Hematopoietic multipotent progenitor cell treated with erythropoietin and hydrocortisone succinate and interleukin-3 and kit ligand, for 15 days (in vitro differentiated cells): ENCODE measurements at regions not wholly inside any gene's neighbourhood (a gene's known extent, or its start where the extent isn't known, plus 50 kb on each side); places are given as distances from the start of the nearest gene placed in this dataset.

Source experiments
- DNase-seq: peaks from one replicate; pipeline ENCODE4 v3.0.0-alpha.2; 2015; ENCODE audit warnings: low spot score

DNA sequence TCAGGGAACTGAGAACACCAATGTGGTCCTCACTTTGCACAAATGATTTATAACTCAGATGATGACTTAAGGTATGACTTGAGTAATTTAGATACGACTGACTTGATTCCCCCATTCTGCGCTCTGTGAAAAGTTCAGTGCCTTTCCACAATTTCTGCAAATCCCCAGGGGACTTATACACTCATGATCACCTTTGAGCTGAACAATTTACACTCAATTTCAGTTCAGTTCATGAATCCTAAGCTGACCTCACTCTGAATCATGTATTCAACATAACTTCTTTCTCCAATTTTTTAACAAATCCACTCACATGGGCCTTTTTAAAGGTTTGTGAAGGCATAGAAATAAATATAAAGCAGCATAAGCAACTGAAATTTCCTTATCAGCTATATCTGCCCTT is 274.2 kb downstream of the FAM76B start:
- DNase-seq, result no peak

DNA sequence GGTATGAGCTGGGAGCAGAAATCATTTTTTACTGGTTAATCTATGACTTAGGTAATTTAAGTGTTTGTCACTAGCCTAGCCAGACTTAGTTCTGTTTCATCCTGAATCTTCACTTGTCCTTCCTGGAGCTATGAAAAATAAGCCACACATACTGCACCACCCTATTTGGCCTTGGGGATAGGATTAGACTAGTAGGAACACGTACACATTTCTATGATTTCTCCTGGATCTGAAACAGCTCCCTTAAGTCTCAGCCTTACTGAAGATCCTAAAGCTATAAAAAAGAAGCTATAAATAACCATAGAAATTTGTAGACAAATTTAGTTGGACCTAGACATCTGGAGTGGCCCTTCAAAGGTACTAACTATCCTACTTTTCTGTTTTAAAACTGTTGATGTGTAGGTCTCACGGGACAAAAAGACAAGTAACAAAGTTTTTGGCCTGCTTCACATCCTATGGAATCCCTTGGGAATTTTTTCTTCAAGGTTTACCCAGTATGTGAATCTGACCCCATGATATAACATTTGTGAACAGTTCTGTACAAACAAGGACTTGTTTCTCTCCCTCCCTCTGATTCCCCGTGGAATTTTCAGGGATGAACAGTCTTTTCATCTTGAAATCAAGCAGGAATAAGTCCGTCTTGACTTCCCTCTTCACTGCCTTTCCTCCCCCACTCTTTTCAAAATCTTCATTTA is 275.0 kb downstream of the FAM76B start:
- DNase-seq, result no peak

DNA sequence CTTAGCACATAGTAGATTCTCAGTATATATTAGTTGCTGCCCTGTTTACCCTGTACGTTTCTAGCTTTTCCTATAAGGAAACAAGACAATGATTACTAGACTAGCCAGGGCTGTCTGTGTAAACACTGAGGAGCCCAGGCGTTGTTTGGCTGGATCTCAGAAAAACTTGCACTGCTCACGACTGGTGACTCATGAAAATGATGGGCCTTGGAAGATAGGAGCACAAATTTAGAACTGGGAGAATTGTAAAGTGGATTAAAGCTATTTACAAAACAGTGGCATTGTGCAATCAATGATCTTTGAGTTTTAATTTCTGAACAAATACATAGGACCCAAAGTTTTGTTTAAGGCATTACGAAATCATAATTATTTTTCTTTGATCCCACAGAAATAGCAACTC is 276.9 kb downstream of the FAM76B start:
- peak; percentile 29 for DNase-seq

DNA sequence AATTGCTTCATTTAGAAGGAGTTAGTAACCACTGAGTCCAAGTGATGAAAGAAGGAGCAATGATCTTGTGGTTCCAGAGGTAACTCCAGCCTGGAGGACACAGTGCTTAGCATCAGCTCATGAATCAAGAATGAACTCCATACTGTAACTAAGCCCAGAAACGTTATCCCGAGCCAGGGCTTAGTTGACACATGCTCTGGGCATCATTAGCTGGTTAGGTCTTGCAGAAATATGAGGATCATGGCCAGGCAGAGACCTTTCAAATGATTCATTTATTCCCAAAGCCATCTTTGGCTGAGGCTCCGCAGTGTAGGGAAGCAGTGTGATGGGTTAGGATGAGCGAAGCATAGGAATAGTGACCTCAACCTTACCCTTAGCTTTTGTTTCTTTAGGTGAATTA is 277.4 kb downstream of the FAM76B start:
- DNase-seq, result no peak

DNA sequence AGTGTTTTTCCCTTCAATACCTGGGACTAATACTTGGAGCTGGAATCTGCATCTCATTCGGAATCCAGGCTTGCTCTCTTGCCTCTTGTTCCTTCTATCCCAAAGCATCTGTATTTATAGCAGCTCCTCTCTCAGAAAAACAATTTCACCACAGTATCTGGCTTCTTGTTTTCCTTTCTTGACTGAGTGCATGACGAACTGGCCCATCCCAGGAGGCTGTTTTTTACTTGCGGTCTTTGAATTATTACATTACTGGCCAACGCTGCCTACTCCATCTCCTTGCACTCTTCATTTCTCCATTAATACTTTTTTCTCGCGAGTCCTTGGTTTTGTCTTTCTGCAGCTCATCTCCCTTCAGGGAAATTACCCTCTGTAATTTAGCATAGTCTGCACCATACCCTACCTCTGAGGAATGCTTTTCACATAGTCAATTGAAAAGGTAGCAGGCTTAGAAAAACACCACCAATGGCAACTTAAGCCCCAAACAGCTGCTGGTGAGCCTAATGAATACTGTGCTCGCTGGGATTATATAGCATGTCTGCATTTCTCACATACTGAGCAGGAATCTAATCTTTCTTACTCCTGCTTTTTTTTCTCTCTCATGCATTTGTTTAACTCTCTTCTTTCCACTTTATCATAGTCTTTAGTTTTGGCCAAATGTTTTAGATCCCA is 277.4 kb upstream of the SESN3 start:
- no peak for DNase-seq

DNA sequence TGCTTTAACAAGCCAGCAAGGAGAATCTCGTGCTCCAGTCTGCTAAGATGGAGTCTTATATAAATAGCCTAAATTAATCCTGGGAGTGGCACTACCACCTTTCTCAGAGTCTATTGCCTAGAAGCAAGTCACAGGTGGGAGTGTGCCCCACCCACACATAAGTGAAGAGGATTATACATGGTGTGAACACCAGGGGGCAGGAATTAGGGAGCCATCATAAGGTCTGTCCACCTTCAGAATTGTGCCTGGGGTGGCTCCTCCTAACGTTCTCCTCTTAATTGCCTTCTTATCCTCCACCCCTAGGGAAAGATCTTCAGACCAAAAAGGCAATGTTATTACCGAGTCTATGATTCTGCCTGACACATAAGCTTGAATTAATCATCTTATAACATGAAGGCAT is 276.8 kb upstream of the SESN3 start:
- peak; percentile 32 for DNase-seq

DNA sequence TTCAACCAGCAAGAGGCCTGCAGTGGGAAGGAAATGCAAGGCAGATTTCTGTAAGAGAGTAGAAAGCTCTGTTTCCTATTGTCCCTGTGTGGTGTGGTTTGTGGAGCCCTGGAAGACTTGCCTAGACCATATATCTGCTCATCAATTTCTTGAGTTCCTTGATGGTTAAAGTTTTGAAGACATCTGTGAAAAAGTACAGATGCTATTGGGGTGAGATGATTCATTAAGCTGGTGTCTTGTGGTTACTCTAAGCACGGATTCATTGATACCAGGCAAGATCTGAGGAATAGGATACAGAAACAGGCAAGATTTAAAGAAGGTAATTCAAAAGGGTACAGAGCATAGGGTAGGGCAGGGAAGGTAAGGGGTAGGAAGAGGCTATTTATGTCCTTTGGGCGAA is 275.8 kb upstream of the SESN3 start:
- no peak for DNase-seq

DNA sequence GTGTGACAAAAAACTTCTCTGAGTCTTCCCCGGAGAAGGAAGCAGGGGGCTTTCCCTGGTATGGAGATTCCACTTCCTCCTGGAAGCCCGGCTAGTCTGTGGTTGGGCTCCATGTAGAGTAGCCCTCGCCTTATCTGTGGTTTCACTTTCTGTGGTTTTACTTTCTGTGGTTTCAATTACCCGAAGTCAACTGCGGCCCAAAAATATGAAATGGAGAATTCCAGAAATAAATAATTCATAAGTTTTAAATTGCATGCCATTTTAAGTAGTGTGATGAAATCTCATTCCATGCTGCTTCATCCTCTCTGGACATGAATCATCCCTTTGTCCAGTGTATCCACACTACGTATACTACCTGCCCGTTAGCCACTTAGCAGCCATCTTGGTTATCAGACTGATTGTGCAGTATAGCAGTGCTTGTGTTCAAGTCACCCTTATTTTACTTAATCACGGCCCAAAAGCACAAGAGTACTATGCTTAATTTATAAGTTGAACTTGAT is 275.0 kb upstream of the SESN3 start:
- no peak for DNase-seq

DNA sequence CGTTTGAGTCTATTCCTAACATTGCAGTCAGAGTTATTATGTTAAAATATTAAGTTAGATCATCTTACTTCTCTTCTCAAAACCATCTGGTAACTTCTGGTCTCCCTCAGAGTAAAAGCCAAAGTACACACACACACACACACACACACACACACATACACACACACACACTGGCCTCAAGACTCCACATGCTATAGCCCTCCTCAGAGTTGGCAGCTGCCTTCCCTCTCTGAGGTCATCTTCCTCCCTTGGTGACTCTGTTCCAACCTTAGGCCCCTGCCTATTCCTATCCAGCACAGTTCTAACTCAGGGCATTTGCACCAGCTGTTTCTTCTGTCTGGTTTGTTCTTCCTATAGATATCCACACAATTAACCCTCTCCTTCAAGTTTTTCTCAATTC is 272.0 kb upstream of the SESN3 start:
- DNase-seq, result no peak

DNA sequence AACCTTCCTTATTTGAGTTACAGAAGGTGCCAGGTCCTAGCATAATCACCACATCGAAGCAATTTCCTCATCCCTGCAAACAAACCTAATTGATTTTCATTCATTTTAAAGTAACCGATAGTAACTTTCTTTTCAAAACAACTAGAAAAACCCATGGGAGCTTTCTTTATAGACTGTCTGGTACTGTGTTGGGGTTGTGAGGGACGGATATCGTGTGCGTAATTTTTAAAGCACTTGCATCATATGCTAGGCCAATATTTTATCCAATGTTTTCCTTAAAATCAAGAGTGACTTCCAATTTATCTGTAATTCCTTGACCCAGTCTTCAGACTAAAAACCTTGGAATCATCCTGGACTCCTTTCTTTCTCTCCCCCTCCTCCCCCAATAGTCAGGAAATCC is 271.5 kb upstream of the SESN3 start:
- DNase-seq, result no peak

DNA sequence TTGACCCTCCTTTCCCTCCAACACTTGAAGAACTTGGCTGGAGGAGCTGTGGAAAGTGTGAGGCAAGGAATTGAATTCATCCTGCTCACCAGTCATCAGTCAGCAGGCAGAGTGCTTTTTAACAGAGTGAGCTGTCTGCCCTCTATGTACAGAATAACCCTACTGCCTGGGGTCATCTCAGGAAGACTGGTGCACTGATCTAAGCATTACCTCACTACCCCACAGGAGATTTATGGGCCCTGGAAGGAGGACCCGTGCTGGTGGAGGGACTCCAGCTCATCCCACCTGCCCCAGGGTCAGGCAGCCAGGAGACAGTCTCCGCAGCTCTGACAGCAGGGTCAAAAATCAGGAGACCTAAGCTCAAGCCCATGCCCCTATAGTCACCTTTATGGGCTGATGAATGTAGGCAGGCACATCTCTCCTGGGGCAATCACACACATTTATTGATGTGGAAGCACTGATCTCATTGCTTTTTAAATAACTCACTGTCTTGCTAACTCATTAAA is 270.8 kb upstream of the SESN3 start:
- no peak for DNase-seq

DNA sequence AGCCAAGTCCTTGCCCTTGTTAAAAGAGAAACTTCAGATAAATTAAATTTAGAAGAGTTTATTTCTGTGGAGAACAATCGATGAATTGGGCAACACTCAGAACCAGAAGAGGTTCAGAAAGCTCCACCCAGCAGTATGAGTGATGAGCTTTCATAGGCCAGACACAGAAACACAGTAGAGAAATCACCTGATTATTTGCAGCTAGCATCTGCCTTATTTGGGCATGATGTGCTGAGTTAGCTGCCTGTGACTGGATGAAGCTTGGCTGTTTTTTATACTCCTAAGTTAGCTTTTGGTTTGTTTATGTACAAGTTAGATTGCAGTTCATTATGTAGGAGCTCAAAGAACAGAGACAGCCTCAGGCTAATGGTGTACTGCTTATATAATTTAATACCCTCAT is 269.5 kb upstream of the SESN3 start:
- DNase-seq, result no peak

DNA sequence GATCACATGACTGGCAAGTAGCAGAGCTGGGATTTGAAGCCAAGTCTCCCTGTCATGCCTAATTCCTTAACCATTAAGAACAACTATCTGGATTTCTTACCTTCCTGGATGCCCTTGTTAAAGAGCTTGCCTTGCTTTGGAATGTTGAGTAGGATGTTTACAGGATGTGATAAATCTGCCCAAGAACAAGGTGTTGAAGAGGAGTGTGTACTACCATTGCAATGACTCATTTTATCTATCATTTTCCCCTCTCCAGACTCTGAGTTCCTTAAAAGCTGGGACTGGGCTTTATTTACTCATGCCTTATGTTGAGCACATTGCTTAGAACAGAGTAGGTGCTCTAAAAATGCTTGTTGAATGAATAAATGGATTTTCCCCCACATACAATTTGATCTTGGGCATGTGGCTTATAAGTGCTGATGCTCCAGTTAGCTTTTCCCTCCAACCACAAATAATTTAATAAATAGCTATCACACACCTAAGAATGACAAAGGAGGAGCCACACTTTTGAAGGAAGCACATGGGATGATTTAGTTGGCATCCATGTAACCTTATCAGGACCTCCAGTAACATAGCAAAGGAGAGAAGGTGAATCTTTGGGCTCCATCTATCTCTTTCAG is 268.6 kb upstream of the SESN3 start:
- no peak for DNase-seq

DNA sequence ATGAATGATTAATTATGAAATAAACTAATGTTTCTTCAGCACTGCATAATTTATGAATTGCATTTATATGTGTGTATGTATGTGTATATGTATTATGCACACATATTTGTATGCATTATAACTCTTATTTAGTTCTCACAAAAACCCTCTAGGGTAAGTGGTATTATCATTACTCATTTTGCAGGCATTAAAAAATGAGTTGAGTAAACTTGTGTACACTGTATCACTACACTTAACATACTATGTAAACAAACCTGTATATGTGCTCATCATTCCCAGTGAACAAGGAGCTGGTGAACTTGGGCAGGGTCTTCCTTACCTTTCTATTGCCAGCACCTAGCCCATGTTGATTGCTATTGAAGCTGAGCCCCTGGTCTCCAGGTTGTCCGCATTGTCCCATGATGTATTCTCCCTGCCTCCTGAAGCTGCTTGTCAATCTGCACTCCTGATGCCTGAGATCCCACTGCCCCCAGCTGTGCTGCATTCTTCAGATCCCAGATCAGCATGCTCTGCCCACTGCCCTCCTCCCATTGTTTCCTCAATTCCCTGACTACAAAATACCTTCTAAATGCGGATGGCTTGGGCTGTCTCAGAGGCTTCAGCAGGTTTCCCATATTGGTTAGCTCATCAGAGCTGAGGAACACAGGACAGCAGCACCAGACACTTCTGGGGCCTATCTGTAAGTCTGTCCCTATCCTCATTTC is 267.9 kb upstream of the SESN3 start:
- no peak for DNase-seq

DNA sequence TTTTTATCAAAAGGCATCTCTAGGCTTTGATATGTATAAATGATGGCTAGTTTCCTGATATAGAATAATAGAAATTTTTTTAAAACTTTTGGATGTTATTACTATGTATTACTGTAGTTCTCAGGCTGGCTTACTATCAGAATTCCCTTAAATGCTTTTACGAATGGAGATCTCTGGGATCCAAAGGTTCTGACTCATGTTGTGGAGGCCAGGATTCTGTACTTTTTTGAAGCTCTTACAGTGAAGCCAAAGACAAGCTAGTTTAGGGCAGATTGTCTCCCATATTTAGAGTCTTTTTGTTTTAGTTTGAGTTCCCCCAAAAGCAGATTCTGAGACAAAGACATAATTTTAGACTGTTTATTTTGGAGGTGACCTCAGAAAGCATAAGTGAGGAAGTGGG is 265.9 kb upstream of the SESN3 start:
- DNase-seq, result no peak

DNA sequence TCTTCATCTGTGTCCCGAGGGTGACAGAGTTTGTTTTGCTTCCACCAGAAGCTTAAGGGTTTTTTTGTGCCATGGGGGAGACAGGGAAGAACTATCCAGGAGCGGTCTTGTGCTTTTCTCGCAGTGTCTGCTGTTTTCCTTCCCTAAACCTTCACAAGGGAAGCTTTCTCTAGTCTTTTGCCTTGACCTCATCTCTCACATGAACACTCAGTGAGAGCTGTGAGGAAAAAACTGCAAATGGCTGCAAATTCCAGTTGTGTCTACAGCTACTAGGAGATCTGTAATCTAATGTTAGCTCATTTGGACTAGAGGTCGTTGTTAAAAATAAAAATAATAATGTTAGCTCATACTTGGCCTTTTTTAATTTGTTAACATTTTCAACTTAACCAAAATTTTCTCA is 264.7 kb upstream of the SESN3 start:
- DNase-seq, result no peak

DNA sequence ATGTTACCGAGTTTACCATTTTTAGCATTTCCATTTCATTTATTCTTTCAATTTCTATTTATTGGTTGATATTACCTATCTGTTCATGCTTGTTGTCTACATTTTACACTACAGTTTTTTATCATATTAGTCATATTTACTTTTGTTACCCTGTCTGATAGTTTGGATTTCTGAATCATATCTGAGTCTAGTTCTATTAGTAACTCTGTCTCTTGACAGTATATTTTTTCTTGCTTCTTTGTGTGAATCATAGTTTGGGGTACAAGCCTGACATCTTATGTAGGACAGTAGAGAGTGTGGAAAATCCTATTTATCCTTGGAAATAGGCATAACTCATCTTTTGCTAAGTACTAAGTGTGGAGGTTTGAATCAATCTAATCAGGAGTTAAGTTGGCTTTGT is 263.9 kb upstream of the SESN3 start:
- no peak for DNase-seq

DNA sequence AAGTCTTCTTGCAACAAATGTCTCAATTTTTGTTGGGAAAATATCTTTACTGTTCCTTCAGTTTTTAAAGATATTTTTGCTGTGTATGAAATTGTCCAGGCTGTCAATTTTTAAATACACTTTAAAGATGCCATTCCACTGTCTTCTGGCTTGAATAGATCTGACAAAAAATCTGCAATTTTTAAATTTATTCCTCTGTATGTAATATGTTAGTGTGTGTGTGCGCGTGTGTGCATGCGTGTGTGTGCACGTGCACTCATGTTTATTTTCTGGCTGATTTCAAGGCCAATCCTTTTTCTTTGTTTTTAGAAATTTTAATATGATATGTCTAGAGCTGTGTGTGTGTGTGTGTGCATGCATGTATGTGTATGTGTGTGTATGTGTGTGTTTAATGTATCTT is 263.2 kb upstream of the SESN3 start:
- no peak for DNase-seq

DNA sequence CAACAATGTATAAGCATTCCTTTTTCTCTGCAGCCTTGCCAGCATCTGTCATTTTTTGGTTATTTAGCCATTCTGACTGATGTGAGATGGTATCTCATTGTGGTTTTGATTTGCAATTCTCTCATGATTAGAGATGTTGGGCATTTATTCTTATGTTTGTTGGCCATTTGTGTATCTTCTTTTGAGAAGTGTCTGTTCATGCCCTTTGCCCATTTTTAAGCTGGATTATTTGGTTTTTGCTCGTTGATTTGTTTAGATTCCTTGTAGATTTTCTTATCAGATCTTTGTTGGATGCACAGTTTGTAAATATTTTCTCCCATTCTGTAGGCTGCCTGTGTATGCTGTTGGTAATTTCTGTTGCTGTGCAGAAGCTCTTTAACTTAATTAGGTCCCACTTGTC is 259.6 kb upstream of the SESN3 start:
- no peak for DNase-seq

DNA sequence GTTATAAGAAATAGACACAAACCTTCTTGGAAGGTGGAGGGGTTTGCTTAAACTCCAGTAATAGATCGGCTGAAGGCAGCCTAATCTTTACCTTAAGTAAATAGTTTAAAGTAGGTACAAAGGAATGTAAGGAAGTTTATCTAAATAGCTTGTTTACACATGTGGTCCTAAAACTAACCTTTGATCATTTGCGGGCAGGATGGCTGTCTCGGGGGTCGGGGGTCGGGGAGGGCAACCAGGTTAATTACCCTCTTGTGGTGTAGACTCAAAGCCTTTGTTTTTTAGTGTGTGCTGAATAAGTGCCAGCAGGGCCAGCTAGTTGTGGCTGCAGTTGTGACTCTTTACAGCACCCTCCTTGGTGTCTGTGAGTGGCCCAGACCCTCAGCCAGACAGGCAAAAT is 256.9 kb upstream of the SESN3 start:
- DNase-seq, result no peak

DNA sequence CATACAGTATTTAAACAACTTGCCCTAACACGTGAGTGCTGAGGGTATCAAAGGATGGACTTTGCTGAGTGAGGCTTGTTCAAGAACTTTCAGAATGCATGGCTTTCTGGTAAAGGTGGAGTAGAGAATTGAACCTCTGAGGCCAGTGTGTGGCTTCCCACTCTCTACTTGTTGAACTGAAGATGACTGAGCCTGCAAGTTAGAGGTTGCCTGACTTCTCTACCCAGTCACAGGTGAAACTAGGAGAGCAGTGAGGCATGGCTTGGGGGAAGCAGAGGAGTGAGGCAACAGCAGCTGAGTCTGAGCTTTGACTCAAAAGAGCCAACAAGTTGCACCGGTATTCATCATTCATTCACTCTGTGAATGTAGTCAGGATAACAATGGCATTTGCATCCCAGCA is 256.4 kb upstream of the SESN3 start:
- no peak for DNase-seq

DNA sequence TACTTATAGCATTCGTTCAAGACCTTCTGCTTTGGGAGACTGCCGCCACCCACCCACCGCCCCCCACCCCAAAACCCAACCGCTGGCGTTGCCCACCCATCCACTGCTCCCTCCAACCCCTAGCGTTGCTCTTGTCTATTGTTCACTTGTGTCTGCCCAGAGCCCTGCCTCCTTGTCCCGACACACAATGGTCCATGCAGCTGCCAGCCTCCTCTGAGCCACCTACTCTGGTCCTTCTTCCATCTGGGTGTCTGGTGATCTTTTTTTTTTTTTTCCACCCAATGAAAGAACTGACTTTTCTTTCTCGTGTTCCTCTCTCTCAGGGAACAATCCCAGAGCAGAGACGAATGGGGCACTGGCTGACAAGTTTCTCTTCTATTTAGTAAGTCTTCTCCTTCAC is 256.0 kb upstream of the SESN3 start:
- no peak for DNase-seq

DNA sequence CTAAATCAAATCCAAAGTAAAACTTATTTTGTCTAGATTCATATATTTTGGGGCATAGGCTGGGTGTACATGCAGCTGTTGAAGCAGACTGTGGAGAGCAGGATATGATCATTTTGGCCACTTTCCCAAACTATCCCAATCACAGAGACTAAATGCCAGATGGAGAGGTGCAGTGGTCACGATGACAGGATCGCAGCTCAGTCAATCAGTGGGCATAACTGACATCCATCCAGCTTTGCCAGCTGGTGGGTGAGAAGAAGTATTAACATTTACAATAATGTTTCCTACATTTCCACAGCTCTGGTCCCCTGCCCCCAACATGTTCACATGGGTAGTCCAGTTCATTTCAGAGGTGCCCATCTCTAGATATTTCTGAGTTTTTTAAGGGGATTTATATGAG is 255.5 kb upstream of the SESN3 start:
- DNase-seq, result no peak
